Kidney epithelial cell (primary cell): ENCODE measurements at regions not wholly inside any gene's neighbourhood (a gene's known extent, or its start where the extent isn't known, plus 50 kb on each side); places are given as distances from the start of the nearest gene placed in this dataset.

ENCODE experiments used
- DNase-seq: peaks from one replicate; pipeline ENCODE4 v3.0.0-alpha.2; 2010; ENCODE audit warnings: low read depth
- H3K27me3 ChIP-seq: 2 replicates; pipeline ENCODE4 v1.6.0; 2011; ENCODE audit warnings: low read length; ENCODE audit not compliant: control insufficient read depth, insufficient read depth
- H3K36me3 ChIP-seq: 2 replicates; pipeline ENCODE4 v1.5.1; 2011; ENCODE audit warnings: low read length; ENCODE audit not compliant: control insufficient read depth, insufficient read depth
- H3K4me3 ChIP-seq: 2 replicates; pipeline ENCODE4 v1.5.1; 2011; ENCODE audit warnings: low read depth, mild to moderate bottlenecking, control low read depth, low read length
- TF ChIP-seq, protein P1 (sequence below): IDR thresholded peaks from 2 replicates; pipeline ENCODE4 v1.5.1; 2011; ENCODE audit warnings: mild to moderate bottlenecking, moderate library complexity, low read length, control low read depth, inconsistent platforms; ENCODE audit not compliant: insufficient read depth, poor library complexity, severe bottlenecking

DNA sequence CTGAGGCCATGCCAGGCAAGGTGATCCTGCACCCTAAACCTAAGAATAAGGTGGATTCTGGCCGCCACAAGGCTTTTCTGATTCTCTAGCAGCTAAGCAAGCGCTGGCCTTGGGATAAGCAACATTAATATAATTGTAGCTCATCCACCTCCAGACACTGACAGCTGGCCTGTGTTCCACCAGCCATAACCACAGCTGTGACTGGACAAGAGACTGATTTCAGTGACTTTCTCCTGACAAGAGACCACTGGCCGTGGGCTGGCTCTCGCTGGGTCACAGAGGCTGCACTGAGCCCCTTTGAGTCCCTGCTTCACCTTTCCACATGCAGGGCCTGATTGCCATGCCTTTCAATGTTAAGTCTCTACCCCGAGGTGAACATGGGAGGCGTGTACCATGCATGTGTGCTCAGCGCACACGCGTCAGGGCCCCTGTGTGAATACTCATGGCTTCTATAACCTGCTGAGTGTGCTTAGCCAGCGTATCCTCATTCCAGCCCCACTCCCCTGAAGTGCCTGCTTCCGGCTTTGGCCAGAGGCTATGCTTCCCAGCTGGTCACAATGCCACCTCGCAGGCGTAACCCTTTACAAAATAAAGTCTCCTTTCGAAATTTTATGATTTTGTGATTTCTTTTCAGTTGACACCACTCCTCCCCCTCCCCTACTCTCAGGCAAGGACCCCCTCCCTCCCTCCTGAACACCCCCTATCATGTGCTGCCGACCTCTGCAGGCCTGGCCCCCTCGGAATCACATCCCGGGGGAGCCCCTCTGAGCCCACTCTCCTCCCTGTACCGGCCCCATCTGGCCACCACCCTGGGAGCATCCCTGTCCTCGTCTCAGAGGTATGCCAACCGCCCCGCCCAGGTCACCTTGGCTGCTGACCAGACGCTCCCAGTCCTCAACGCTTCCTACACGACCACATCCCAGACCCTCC, 128.1 kb downstream of the CTTN start:
- no peak for DNase-seq
- Histone ChIP-seq H3K4me3 (no peak overlapping the region), H3K36me3 (no peaks in the 10 kb centered on the region), H3K27me3 (peaks cover 8% of the 10 kb centered on the region)
- TF ChIP-seq, protein P1, sequence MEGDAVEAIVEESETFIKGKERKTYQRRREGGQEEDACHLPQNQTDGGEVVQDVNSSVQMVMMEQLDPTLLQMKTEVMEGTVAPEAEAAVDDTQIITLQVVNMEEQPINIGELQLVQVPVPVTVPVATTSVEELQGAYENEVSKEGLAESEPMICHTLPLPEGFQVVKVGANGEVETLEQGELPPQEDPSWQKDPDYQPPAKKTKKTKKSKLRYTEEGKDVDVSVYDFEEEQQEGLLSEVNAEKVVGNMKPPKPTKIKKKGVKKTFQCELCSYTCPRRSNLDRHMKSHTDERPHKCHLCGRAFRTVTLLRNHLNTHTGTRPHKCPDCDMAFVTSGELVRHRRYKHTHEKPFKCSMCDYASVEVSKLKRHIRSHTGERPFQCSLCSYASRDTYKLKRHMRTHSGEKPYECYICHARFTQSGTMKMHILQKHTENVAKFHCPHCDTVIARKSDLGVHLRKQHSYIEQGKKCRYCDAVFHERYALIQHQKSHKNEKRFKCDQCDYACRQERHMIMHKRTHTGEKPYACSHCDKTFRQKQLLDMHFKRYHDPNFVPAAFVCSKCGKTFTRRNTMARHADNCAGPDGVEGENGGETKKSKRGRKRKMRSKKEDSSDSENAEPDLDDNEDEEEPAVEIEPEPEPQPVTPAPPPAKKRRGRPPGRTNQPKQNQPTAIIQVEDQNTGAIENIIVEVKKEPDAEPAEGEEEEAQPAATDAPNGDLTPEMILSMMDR, result no peak

DNA sequence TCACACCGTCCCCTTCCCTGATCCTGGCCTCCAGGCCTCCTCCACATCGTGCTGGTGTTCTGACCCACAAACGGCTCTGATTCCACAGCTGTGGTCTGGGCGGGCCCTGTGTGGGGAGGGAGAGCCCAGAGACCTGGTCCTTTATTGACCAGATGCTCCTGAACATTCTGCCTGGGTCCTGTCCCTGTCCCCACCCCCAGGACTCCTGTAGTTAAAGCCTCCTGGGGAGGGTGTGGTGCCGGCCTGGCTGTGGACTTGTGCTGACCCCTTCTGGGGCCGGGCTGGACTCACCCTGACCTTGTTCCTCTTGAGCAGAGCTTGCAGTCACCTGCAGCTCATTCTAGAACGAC, 128.7 kb downstream of the CTTN start:
- no peak for DNase-seq
- TF ChIP-seq, protein P1, result no peak
- Histone ChIP-seq H3K36me3 (no peaks in the 10 kb centered on the region), H3K27me3 (peaks cover 6% of the 10 kb centered on the region), H3K4me3 (no peak overlapping the region)

DNA sequence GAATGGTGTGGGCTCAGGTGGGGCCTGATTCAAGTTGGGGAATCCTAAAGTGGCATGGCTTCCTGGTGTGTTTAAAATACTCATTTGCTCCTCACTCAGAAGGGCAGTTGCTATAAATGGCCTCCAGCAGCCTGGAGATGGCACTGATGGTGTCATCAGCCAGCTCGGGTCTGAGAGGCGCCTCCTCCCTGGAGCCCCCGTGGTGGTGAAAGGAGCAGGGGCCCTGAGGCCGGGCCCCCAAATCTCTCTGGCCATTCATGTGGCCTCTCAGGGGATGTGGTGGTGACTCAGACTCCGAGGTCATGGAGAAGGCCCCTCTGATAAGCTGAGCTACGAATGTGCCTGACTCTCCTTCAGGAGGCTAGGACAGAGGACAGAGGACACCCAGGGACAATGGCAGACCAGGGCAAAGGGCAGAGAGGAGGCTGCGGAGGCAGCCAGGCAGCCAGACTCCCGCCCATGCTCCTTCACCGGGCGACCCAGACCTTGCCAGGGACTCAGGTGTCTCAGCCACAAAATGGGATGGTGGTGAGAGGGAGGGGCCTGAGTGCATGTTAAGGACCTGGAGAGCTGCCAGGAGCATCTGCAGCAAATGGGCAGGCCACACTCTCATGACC, 129.2 kb downstream of the CTTN start:
- DNase-seq, result no peak
- no peaks in the 10 kb centered on the region for H3K36me3 ChIP-seq
- H3K27me3 ChIP-seq, result peaks cover 5% of the 10 kb centered on the region
- TF ChIP-seq, protein P1, result no peak
- no peak overlapping the region for H3K4me3 ChIP-seq

DNA sequence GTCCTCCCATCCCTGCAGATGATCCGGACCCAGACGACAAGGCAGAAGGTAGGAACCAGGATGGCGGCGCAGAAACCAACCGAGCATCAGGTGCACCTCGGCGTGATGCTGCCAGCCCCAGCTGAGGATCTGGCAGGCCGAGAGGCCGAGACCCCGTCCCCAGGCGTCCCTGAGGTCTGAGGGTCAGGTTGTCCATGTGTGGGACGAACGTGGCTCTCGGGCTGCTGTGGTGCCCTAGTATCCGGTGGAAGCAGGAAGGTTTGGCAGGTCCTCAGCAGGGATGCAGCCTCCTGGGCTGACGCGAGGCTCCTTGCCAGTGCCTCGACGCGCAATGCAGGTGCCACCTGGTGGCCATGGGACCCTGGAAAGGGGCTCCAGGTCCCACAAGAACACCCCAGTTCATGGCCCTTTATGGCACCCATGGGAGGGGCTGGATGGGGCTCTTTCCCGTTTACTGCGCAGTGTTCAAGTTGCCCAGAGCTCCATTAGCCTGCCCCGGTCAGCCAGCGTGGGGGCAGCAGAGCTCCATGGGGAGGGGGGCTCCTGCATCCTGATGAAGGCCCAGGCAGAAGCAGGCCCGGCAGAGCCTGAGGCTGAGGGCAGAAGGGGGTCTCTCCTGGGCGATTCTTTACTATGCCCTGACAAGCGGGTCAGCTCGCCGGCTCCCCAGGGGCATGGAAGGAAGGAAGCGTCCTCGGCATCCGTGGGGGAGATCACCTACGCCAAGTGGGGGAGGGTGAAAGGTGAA, 129.9 kb downstream of the CTTN start:
- Histone ChIP-seq H3K4me3 (no peak overlapping the region), H3K27me3 (no peaks in the 10 kb centered on the region), H3K36me3 (no peaks in the 10 kb centered on the region)
- TF ChIP-seq, protein P1, result no peak
- no peak for DNase-seq

DNA sequence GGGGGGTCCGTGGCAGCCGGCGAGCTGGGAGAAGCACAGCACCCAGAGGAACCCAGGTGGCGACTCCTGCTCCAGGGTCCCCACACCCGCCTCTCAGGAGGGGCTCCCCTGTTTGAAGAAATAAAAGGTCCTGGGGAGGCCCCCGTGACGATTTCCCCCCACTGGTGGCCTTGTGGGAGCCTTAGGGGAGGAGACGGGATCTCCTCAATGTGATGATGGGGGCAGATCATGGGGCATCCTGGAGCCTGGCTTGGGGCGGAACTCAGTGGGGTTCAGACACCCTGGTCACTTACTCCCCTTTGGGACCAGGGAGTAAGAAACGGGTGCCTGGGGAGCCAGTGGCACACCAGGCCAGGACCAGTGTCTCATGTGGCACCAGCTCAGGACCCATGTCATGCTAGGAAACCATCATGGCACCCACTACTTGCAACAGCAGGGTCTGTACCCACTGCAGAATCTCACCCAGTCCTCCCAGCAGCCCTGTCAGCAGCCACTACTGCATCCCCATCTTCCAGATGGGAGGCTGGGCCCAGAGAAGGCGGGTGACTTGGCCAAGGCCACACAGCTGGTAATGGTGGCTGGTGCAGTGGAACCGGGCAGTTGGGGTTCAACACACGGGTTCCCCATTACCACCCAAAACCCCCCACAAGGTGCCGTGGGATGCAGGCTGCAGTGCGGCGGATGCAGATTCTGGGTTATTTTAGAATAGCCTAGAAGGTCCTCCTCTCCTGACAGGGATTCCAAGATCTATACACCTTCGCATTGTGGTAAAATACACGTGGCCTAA, 130.7 kb downstream of the CTTN start:
- no peaks in the 10 kb centered on the region for H3K36me3 ChIP-seq
- TF ChIP-seq, protein P1, result no peak
- H3K27me3 ChIP-seq, result no peaks in the 10 kb centered on the region
- no peak for DNase-seq
- no peak overlapping the region for H3K4me3 ChIP-seq
